ENCODE measurements at regions not wholly inside any gene's neighbourhood (a gene's known extent, or its start where the extent isn't known, plus 50 kb on each side); places are given as distances from the start of the nearest gene placed in this dataset.

DNA sequence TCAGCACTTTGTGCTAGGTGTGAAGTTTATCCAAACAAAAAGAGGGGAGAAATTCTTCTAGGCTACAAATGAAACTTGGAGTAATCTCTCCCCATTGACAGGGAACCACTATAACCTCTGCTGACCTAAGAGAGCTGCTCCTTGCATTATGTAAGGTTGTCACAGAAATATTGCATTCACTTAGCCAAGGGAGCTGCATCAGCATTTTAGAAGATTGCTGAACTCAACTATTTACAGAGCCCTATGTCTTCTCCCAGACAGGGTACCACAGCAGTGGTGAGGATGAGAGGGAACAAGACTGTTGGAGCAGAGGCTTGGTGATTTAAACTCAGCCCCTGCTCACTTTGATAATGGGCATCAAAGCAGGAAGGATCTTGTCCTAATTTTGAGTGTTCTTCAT, 362.0 kb downstream of the TMEM38B start:
- DNase-seq (ENCODE audit: low spot score in 2 of 2), result no peak
- intact Hi-C loops (cut with DNase I; ENCODE audit: low total_unique reads), result no loop called here
- TF ChIP-seq, protein P1, sequence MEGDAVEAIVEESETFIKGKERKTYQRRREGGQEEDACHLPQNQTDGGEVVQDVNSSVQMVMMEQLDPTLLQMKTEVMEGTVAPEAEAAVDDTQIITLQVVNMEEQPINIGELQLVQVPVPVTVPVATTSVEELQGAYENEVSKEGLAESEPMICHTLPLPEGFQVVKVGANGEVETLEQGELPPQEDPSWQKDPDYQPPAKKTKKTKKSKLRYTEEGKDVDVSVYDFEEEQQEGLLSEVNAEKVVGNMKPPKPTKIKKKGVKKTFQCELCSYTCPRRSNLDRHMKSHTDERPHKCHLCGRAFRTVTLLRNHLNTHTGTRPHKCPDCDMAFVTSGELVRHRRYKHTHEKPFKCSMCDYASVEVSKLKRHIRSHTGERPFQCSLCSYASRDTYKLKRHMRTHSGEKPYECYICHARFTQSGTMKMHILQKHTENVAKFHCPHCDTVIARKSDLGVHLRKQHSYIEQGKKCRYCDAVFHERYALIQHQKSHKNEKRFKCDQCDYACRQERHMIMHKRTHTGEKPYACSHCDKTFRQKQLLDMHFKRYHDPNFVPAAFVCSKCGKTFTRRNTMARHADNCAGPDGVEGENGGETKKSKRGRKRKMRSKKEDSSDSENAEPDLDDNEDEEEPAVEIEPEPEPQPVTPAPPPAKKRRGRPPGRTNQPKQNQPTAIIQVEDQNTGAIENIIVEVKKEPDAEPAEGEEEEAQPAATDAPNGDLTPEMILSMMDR (IDR thresholded peaks at IDR 0.05), result no peak
- no peak for TF ChIP-seq POLR2A (IDR thresholded peaks at IDR 0.05)
- no peak overlapping the region for H3K4me3 ChIP-seq (ENCODE audit: low read depth, poor library complexity, severe bottlenecking)

DNA sequence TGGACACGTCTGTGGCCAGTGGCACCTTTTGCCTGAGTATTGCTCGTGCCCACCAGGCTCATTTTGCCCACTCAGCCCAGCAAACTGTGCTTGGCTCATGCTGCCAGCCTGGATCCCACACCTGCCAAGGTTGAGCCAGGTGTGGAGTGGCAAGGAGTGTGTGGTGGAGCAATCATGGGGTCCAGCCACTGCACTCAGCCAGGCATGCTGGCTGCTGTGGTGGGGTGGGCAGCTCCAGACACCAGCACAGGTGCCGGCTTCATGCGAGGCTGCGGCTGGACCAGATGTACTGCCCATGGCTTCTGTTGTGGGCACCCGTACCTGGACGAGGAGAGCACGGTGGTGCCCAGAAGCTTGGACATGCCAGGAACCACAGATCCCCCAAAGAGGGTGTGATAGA, 364.1 kb downstream of the TMEM38B start:
- intact Hi-C loops (cut with DNase I; ENCODE audit: low total_unique reads), result no loop called here
- no peak for DNase-seq (ENCODE audit: low spot score in 2 of 2)
- H3K4me3 ChIP-seq (ENCODE audit: low read depth, poor library complexity, severe bottlenecking), result no peak overlapping the region
- 95 to 97% methylated on average over 8 of the region's 8 CpGs for WGBS, 2 donors
- no peak for TF ChIP-seq POLR2A (IDR thresholded peaks at IDR 0.05)
- TF ChIP-seq, protein P1 (IDR thresholded peaks at IDR 0.05), result no peak

DNA sequence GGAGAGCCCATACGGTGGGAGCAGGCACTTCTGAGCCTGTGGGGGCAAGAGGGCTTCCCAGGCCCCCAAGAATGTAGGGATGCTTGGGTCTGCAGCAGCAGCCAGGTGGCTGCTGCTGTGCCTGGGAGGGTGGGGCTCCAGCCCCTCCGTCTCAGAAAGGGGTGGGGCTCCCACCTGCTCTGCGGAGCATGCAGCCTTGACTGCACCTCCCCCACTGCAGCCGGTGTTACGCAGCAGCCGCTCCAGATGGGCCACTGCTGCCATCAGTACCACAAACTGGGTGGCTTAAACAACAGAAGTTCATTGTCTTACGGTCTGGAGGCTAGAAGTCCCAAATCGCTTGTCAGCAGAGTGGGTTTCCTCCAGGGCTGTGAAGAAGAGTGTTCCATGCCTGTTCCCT, 365.5 kb downstream of the TMEM38B start:
- WGBS, 2 donors, result 92 to 93% methylated on average over 7 to 8 of the region's 8 CpGs
- intact Hi-C loops (cut with DNase I; ENCODE audit: low total_unique reads), result no loop called here
- no peak for DNase-seq (ENCODE audit: low spot score in 2 of 2)
- H3K4me3 ChIP-seq (ENCODE audit: low read depth, poor library complexity, severe bottlenecking), result no peak overlapping the region
- TF ChIP-seq, protein P1 (IDR thresholded peaks at IDR 0.05), result no peak
- no peak for TF ChIP-seq POLR2A (IDR thresholded peaks at IDR 0.05)

DNA sequence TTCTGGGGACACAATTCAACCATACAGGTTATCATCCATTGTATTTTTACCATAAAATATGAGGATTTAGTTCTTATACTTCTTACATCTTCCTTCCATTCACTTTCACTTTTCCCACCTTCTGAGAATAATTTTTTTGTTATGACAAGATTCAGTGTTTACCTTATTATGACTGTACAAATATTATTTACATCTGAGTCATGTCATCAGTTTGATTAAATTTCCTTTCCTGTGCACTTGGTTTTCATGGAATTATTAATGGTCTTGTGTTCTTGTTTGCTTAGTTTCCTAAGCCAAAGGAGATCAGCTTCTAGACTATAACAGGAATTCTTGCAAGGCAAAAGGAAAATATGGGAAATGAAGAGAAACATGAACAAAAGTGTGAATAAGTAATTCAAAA, 366.5 kb downstream of the TMEM38B start:
- intact Hi-C loops (cut with DNase I; ENCODE audit: low total_unique reads), result no loop called here
- TF ChIP-seq POLR2A (IDR thresholded peaks at IDR 0.05), result no peak
- TF ChIP-seq, protein P1 (IDR thresholded peaks at IDR 0.05), result no peak
- no peak overlapping the region for H3K4me3 ChIP-seq (ENCODE audit: low read depth, poor library complexity, severe bottlenecking)
- no peak for DNase-seq (ENCODE audit: low spot score in 2 of 2)

DNA sequence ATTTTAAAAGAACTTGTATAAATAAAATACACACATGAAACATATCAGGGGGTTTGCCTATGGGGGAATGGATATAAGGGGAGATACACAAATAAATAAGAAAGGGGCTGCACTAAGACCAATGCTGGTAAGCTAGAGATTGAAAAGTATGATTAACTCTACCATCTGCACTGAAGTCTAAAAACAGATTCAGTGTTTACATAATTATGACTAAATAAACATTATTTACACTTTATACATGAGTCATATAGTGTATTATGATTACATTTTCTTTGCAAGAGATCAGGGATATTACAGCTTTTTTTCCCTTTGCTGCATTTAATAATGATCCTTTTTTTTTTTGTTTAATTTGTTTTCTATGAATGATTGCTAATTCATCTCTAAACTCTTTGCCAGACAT, 367.9 kb downstream of the TMEM38B start:
- H3K4me3 ChIP-seq (ENCODE audit: low read depth, poor library complexity, severe bottlenecking), result no peak overlapping the region
- intact Hi-C loops (cut with DNase I; ENCODE audit: low total_unique reads), result no loop called here

DNA sequence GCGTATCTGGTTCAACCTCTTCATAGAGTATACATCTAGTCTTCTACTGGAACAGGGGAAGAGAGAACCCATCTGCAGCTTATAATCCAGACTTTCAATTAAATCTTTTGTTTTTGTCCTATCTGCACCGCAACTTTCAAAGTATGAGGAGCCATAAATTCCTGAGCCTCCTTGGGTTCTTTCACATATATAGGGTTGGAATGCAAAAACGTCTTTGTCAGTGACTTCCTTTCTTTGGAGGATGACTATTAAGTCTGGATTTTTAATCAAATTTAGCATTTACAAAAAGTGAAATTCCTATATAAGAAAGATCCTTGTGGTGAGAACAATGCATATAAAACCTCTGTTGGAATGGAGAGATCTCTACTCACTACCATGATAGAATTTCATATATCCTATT, 370.8 kb downstream of the TMEM38B start:
- intact Hi-C loops (cut with DNase I; ENCODE audit: low total_unique reads), result no loop called here
- no peak for DNase-seq (ENCODE audit: low spot score in 2 of 2)
- H3K4me3 ChIP-seq (ENCODE audit: low read depth, poor library complexity, severe bottlenecking), result no peak overlapping the region
- no peak for TF ChIP-seq POLR2A (IDR thresholded peaks at IDR 0.05)
- TF ChIP-seq, protein P1 (IDR thresholded peaks at IDR 0.05), result no peak
- WGBS, 2 donors, result 83 to 85% methylated on average over 3 of the region's 3 CpGs

More for the DNA sequence above, 367.9 kb downstream of the TMEM38B start:
- TF ChIP-seq, protein P1 (IDR thresholded peaks at IDR 0.05), result no peak
- TF ChIP-seq POLR2A (IDR thresholded peaks at IDR 0.05), result no peak
- no peak for DNase-seq (ENCODE audit: low spot score in 2 of 2)

Measured in lower leg skin (tissue), 4 donors.